HEK293 (cell line): ENCODE measurements at regions not wholly inside any gene's neighbourhood (a gene's known extent, or its start where the extent isn't known, plus 50 kb on each side); places are given as distances from the start of the nearest gene placed in this dataset.

Experiments
- CTCF ChIA-PET: fragments of 350-600 bp; formaldehyde crosslinking; extraction: SDS; loops from one replicate; lab custom pipeline; 2021; ENCODE audit warnings: antibody characterized with exemption; lab: Yijun Ruan, JAX
- POLR2A ChIA-PET: fragments of 300-600 bp; formaldehyde crosslinking; extraction: SDS; loops from one replicate; lab custom pipeline; 2020; ENCODE audit warnings: antibody characterized with exemption, inconsistent platforms; lab: Yijun Ruan, JAX
- H3K27ac ChIP-seq: fragments of 200-500 bp; sonication (Bioruptor generic); 2 replicates; pipeline ENCODE4 v1.5.1; 2014; ENCODE audit warnings: low read depth, low read length, control low read depth, inconsistent platforms; ENCODE audit errors: extremely low read depth
- H3K36me3 ChIP-seq, 2 experiments: fragments of 200-500 bp in 1 of 2; sonication (Bioruptor generic) in 1 of 2; 1 replicate in 1 of 2; 2 replicates in 1 of 2; pipeline ENCODE4 v1.5.1; 2014 to 2017; ENCODE audit warnings: inconsistent platforms in 2 of 2, low read length in 2 of 2; ENCODE audit not compliant: control insufficient read depth in 2 of 2, insufficient read depth in 1 of 2
- H3K4me1 ChIP-seq: fragments of 200-500 bp; sonication (Bioruptor generic); 2 replicates; pipeline ENCODE4 v1.5.1; 2014; ENCODE audit warnings: mild to moderate bottlenecking, low read length, inconsistent platforms; ENCODE audit not compliant: control insufficient read depth, insufficient read depth
- H3K4me3 ChIP-seq: 2 replicates; pipeline ENCODE4 v1.5.1; 2011; ENCODE audit warnings: low read depth, mild to moderate bottlenecking, control low read depth, low read length, moderate library complexity
- H3K9me3 ChIP-seq: fragments of 200-500 bp; sonication (Bioruptor generic); 2 replicates; pipeline ENCODE4 v1.5.1; 2014; ENCODE audit warnings: low read depth, low read length, inconsistent platforms; ENCODE audit not compliant: control insufficient read depth, insufficient read depth
- HOXA7 ChIP-seq: sonication (generic); formaldehyde crosslinking; IDR thresholded peaks from 2 replicates; pipeline ENCODE4 v1.8.1; 2022; ENCODE audit warnings: missing genetic modification reagents, borderline replicate concordance
- KLF8 ChIP-seq: fragments of 450-650 bp; formaldehyde crosslinking; IDR thresholded peaks from 2 replicates; pipeline ENCODE4 v1.5.1; 2016; ENCODE audit warnings: missing biosample characterization, missing genetic modification characterization
- SP2 ChIP-seq: fragments of 450-650 bp; formaldehyde crosslinking; IDR thresholded peaks from 2 replicates; pipeline ENCODE4 v1.5.1; 2016; ENCODE audit warnings: missing biosample characterization, missing genetic modification characterization
- SP3 ChIP-seq: fragments of 450-650 bp; formaldehyde crosslinking; IDR thresholded peaks from 2 replicates; pipeline ENCODE4 v1.5.1; 2016; ENCODE audit warnings: missing biosample characterization, missing genetic modification characterization
- TCF7L2 ChIP-seq: IDR thresholded peaks from 2 replicates; pipeline ENCODE4 v1.6.1; 2011; ENCODE audit warnings: low read depth, mild to moderate bottlenecking, inconsistent platforms, low read length, moderate library complexity, borderline replicate concordance
- ZBTB21 ChIP-seq: fragments of 450-650 bp; formaldehyde crosslinking; IDR thresholded peaks from 2 replicates; pipeline ENCODE4 v1.5.1; 2017; ENCODE audit warnings: missing biosample characterization, missing genetic modification characterization
- ZFP3 ChIP-seq: fragments of 450-650 bp; formaldehyde crosslinking; IDR thresholded peaks from 2 replicates; pipeline ENCODE4 v1.5.1; 2016; ENCODE audit warnings: low read depth, missing biosample characterization, missing genetic modification characterization
- ZNF140 ChIP-seq: fragments of 450-650 bp; formaldehyde crosslinking; IDR thresholded peaks from 2 replicates; pipeline ENCODE4 v1.5.1; 2016; ENCODE audit warnings: missing biosample characterization, missing genetic modification characterization
- ZNF202 ChIP-seq: fragments of 450-650 bp; formaldehyde crosslinking; IDR thresholded peaks from 2 replicates; pipeline ENCODE4 v1.5.1; 2016; ENCODE audit warnings: missing biosample characterization, missing genetic modification characterization, borderline replicate concordance
- ZNF391 ChIP-seq: fragments of 450-650 bp; formaldehyde crosslinking; IDR thresholded peaks from 2 replicates; pipeline ENCODE4 v1.5.1; 2016; ENCODE audit warnings: low read depth, missing biosample characterization, missing genetic modification characterization, borderline replicate concordance
- ZNF416 ChIP-seq: fragments of 450-650 bp; formaldehyde crosslinking; IDR thresholded peaks from 2 replicates; pipeline ENCODE4 v1.5.1; 2016; ENCODE audit warnings: missing biosample characterization, missing genetic modification characterization
- ZNF514 ChIP-seq: fragments of 450-650 bp; formaldehyde crosslinking; IDR thresholded peaks from 2 replicates; pipeline ENCODE4 v1.5.1; 2016; ENCODE audit warnings: missing biosample characterization, missing genetic modification characterization
- ZNF529 ChIP-seq: fragments of 450-650 bp; formaldehyde crosslinking; IDR thresholded peaks from 2 replicates; pipeline ENCODE4 v1.5.1; 2017; ENCODE audit warnings: missing genetic modification characterization, missing biosample characterization; ENCODE audit not compliant: insufficient replicate concordance
- ZNF585B ChIP-seq: fragments of 450-650 bp; formaldehyde crosslinking; IDR thresholded peaks from 2 replicates; pipeline ENCODE4 v1.5.1; 2016; ENCODE audit warnings: missing biosample characterization, missing genetic modification characterization
- ZNF623 ChIP-seq: fragments of 450-650 bp; formaldehyde crosslinking; IDR thresholded peaks from 2 replicates; pipeline ENCODE4 v1.5.1; 2016; ENCODE audit warnings: missing biosample characterization, missing genetic modification characterization
- ZXDB ChIP-seq: fragments of 450-650 bp; formaldehyde crosslinking; IDR thresholded peaks from 2 replicates; pipeline ENCODE4 v1.5.1; 2016; ENCODE audit warnings: missing biosample characterization, missing genetic modification characterization
- TF ChIP-seq, protein P1 (sequence below): fragments of 450-650 bp; formaldehyde crosslinking; IDR thresholded peaks from 2 replicates; pipeline ENCODE4 v1.5.1; 2016; ENCODE audit warnings: missing biosample characterization, missing genetic modification characterization
- TF ChIP-seq, protein P2 (sequence below): fragments of 450-650 bp; formaldehyde crosslinking; IDR thresholded peaks from 2 replicates; pipeline ENCODE4 v1.5.1; 2016; ENCODE audit warnings: missing biosample characterization, missing genetic modification characterization
- TF ChIP-seq, protein P3 (sequence below): fragments of 450-650 bp; formaldehyde crosslinking; IDR thresholded peaks from 2 replicates; pipeline ENCODE4 v1.5.1; 2016; ENCODE audit warnings: missing biosample characterization, missing genetic modification characterization
- TF ChIP-seq, protein P4 (sequence below): fragments of 450-650 bp; IDR thresholded peaks from 2 replicates; pipeline ENCODE4 v1.5.1; 2018; ENCODE audit warnings: missing biosample characterization, missing genetic modification characterization
- TF ChIP-seq, protein P5 (sequence below): fragments of 450-650 bp; formaldehyde crosslinking; IDR thresholded peaks from 2 replicates; pipeline ENCODE4 v1.5.1; 2016; ENCODE audit warnings: missing biosample characterization, missing genetic modification characterization

DNA sequence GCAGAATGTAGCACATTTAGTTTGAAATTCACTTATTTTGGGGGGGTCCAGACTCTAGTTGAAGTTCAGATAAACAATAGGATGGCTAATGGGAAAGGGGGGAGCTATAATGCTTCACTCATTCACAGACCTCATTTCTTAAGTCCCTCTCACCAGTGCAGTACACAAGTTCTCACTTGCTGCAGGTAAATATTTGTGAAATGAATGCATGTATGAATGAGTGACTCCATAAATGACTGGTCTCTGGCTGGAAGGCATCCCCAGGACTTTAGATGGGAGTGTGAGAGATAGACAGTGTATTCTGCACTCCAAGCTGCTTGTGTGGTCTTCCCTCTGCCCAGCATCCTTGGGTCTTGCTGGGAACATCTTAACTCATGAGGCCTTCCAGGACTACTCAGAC lies 169.2 kb downstream of the ZIC5 start (continued):
- TF ChIP-seq TCF7L2, result no peak
- TF ChIP-seq SP3 (tag by site-specific recombination), result no peak
- no peak for TF ChIP-seq ZNF529 (tag by site-specific recombination)
- TF ChIP-seq ZXDB, result no peak
- TF ChIP-seq, protein P1, sequence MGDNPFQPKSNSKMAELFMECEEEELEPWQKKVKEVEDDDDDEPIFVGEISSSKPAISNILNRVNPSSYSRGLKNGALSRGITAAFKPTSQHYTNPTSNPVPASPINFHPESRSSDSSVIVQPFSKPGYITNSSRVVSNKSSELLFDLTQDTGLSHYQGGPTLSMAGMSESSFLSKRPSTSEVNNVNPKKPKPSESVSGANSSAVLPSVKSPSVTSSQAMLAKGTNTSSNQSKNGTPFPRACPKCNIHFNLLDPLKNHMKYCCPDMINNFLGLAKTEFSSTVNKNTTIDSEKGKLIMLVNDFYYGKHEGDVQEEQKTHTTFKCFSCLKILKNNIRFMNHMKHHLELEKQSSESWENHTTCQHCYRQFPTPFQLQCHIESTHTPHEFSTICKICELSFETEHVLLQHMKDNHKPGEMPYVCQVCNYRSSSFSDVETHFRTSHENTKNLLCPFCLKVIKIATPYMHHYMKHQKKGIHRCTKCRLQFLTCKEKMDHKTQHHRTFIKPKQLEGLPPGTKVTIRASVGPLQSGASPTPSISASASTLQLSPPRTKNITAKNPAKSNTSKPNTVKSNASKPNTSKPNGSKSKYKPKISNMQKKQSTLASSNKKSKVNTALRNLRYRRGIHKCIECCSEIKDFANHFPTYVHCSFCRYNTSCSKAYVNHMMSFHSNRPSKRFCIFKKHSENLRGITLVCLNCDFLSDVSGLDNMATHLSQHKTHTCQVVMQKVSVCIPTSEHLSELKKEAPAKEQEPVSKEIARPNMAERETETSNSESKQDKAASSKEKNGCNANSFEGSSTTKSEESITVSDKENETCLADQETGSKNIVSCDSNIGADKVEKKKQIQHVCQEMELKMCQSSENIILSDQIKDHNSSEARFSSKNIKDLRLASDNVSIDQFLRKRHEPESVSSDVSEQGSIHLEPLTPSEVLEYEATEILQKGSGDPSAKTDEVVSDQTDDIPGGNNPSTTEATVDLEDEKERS, result no peak
- TF ChIP-seq HOXA7, result no peak
- no peak for TF ChIP-seq KLF8
- TF ChIP-seq ZNF623 (tag by site-specific recombination), result no peak
- no peak for TF ChIP-seq ZNF416 (tag by site-specific recombination)
- TF ChIP-seq ZFP3 (tag by site-specific recombination), result no peak
- TF ChIP-seq, all 188 proteins: peak for 0

DNA sequence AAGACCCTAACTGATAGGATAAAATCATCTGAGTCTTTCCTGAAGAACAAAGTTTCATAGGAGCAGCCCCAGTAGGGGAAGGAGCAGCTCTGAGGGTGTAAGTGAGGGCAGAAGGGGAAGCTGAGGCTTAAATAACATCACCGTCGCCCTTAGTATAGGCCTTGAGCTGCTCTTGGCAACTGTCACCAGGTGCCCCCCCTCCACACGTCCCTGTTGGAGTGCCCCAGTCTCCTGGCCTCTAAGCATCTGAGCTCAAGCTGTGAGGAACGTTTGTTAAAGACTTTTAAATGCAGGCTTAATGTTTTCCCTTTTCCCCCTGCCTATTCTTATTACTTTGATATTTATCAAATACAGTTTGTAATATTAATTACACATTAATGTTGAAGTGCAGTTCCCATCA lies 170.6 kb downstream of the ZIC5 start:
- no peaks in the 10 kb centered on the region for H3K9me3 ChIP-seq
- ChIA-PET POLR2A (interaction anchor here (0.7 kb wide), 1 partner anchor 36 kb away, joined by 3 read pairs; no protein-coding TSS in a partner anchor), CTCF (interaction anchor here (0.5 kb wide), 1 partner anchor 87 kb away, joined by 5 read pairs; no protein-coding TSS in a partner anchor)
- no peaks in the 10 kb centered on the region for H3K4me1 ChIP-seq
- no peak overlapping the region for H3K27ac ChIP-seq
- TF ChIP-seq, protein P2, sequence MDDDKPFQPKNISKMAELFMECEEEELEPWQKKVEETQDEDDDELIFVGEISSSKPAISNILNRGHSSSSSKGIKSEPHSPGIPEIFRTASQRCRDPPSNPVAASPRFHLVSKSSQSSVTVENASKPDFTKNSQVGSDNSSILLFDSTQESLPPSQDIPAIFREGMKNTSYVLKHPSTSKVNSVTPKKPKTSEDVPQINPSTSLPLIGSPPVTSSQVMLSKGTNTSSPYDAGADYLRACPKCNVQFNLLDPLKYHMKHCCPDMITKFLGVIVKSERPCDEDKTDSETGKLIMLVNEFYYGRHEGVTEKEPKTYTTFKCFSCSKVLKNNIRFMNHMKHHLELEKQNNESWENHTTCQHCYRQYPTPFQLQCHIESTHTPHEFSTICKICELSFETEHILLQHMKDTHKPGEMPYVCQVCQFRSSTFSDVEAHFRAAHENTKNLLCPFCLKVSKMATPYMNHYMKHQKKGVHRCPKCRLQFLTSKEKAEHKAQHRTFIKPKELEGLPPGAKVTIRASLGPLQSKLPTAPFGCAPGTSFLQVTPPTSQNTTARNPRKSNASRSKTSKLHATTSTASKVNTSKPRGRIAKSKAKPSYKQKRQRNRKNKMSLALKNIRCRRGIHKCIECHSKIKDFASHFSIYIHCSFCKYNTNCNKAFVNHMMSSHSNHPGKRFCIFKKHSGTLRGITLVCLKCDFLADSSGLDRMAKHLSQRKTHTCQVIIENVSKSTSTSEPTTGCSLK (tag by site-specific recombination), result no peak
- TF ChIP-seq, protein P3, sequence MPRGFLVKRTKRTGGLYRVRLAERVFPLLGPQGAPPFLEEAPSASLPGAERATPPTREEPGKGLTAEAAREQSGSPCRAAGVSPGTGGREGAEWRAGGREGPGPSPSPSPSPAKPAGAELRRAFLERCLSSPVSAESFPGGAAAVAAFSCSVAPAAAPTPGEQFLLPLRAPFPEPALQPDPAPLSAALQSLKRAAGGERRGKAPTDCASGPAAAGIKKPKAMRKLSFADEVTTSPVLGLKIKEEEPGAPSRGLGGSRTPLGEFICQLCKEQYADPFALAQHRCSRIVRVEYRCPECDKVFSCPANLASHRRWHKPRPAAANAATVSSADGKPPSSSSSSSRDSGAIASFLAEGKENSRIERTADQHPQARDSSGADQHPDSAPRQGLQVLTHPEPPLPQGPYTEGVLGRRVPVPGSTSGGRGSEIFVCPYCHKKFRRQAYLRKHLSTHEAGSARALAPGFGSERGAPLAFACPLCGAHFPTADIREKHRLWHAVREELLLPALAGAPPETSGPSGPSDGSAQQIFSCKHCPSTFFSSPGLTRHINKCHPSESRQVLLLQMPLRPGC (tag by site-specific recombination), result no peak
- TF ChIP-seq KLF8 (no peak), ZNF202 (no peak), ZNF391 (no peak), ZBTB21 (tag by site-specific recombination) (no peak), ZNF140 (tag by site-specific recombination) (no peak), ZNF514 (tag by site-specific recombination) (no peak), ZNF585B (no peak), SP2 (tag by site-specific recombination) (no peak)
- TF ChIP-seq, protein P4, sequence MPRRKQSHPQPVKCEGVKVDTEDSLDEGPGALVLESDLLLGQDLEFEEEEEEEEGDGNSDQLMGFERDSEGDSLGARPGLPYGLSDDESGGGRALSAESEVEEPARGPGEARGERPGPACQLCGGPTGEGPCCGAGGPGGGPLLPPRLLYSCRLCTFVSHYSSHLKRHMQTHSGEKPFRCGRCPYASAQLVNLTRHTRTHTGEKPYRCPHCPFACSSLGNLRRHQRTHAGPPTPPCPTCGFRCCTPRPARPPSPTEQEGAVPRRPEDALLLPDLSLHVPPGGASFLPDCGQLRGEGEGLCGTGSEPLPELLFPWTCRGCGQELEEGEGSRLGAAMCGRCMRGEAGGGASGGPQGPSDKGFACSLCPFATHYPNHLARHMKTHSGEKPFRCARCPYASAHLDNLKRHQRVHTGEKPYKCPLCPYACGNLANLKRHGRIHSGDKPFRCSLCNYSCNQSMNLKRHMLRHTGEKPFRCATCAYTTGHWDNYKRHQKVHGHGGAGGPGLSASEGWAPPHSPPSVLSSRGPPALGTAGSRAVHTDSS (tag by site-specific recombination), result no peak
- TF ChIP-seq, protein P5, sequence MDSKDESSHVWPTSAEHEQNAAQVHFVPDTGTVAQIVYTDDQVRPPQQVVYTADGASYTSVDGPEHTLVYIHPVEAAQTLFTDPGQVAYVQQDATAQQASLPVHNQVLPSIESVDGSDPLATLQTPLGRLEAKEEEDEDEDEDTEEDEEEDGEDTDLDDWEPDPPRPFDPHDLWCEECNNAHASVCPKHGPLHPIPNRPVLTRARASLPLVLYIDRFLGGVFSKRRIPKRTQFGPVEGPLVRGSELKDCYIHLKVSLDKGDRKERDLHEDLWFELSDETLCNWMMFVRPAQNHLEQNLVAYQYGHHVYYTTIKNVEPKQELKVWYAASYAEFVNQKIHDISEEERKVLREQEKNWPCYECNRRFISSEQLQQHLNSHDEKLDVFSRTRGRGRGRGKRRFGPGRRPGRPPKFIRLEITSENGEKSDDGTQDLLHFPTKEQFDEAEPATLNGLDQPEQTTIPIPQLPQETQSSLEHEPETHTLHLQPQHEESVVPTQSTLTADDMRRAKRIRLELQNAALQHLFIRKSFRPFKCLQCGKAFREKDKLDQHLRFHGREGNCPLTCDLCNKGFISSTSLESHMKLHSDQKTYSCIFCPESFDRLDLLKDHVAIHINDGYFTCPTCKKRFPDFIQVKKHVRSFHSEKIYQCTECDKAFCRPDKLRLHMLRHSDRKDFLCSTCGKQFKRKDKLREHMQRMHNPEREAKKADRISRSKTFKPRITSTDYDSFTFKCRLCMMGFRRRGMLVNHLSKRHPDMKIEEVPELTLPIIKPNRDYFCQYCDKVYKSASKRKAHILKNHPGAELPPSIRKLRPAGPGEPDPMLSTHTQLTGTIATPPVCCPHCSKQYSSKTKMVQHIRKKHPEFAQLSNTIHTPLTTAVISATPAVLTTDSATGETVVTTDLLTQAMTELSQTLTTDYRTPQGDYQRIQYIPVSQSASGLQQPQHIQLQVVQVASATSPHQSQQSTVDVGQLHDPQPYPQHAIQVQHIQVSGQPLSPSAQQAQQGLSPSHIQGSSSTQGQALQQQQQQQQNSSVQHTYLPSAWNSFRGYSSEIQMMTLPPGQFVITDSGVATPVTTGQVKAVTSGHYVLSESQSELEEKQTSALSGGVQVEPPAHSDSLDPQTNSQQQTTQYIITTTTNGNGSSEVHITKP (tag by site-specific recombination), result no peak
- no peaks in the 10 kb centered on the region for H3K36me3 ChIP-seq
- no peak overlapping the region for H3K4me3 ChIP-seq
